H9 (cell line): ENCODE measurements at regions not wholly inside any gene's neighbourhood (a gene's known extent, or its start where the extent isn't known, plus 50 kb on each side); places are given as distances from the start of the nearest gene placed in this dataset.

ENCODE experiments used
- DNase-seq: peaks from one replicate; pipeline ENCODE4 v3.0.0-alpha.2; 2017
- H2AFZ ChIP-seq: one replicate; pipeline ENCODE4 v1.6.1; 2013; ENCODE audit warnings: mild to moderate bottlenecking, low read length, control low read depth, moderate library complexity
- H2AK5ac ChIP-seq: 2 replicates; pipeline ENCODE4 v1.6.1; 2013; ENCODE audit warnings: low read length, control low read depth, mixed read lengths; ENCODE audit not compliant: insufficient read length
- H2BK120ac ChIP-seq: one replicate; pipeline ENCODE4 v1.6.1; 2013; ENCODE audit warnings: low read depth, mild to moderate bottlenecking, low read length, control low read depth, inconsistent platforms; ENCODE audit not compliant: poor library complexity, severe bottlenecking
- H2BK12ac ChIP-seq: 2 replicates; pipeline ENCODE4 v1.6.1; 2013; ENCODE audit warnings: low read length, control low read depth, mixed read lengths, low read depth; ENCODE audit not compliant: insufficient read length
- H2BK15ac ChIP-seq: 2 replicates; pipeline ENCODE4 v1.6.1; 2013; ENCODE audit warnings: low read depth, low read length, control low read depth
- H2BK20ac ChIP-seq: one replicate; pipeline ENCODE4 v1.6.1; 2013; ENCODE audit warnings: low read depth, mild to moderate bottlenecking, low read length, control low read depth, inconsistent platforms; ENCODE audit not compliant: poor library complexity, severe bottlenecking
- H2BK5ac ChIP-seq: 2 replicates; pipeline ENCODE4 v1.6.1; 2013; ENCODE audit warnings: low read length, control low read depth, mixed read lengths; ENCODE audit not compliant: insufficient read length
- H3K14ac ChIP-seq: 2 replicates; pipeline ENCODE4 v1.6.1; 2013; ENCODE audit warnings: low read length, control low read depth; ENCODE audit not compliant: insufficient read depth
- H3K18ac ChIP-seq: 2 replicates; pipeline ENCODE4 v1.6.1; 2013; ENCODE audit warnings: low read depth, mild to moderate bottlenecking, mixed read lengths, low read length, control low read depth; ENCODE audit not compliant: insufficient read length
- H3K23ac ChIP-seq: 2 replicates; pipeline ENCODE4 v1.6.1; 2013; ENCODE audit warnings: low read length, control low read depth, mixed read lengths, low read depth; ENCODE audit not compliant: insufficient read length
- H3K23me2 ChIP-seq: 2 replicates; pipeline ENCODE4 v1.6.1; 2013; ENCODE audit warnings: low read depth, mild to moderate bottlenecking, mixed read lengths, low read length, control low read depth; ENCODE audit not compliant: insufficient read length, poor library complexity, severe bottlenecking
- H3K27ac ChIP-seq: 2 replicates; pipeline ENCODE4 v1.5.1; 2013; ENCODE audit warnings: low read length, control low read depth, mixed read lengths, low read depth; ENCODE audit not compliant: insufficient read length
- H3K27me3 ChIP-seq: 2 replicates; pipeline ENCODE4 v1.6.1; 2013; ENCODE audit warnings: low read length, control low read depth, inconsistent platforms; ENCODE audit not compliant: insufficient read depth
- H3K4ac ChIP-seq: 2 replicates; pipeline ENCODE4 v1.6.1; 2013; ENCODE audit warnings: low read depth, mild to moderate bottlenecking, control low read depth, inconsistent platforms, low read length, moderate library complexity
- H3K4me1 ChIP-seq: 2 replicates; pipeline ENCODE4 v1.6.1; 2013; ENCODE audit warnings: low read length, control low read depth, inconsistent platforms; ENCODE audit not compliant: insufficient read depth
- H3K4me2 ChIP-seq: 2 replicates; pipeline ENCODE4 v1.6.1; 2013; ENCODE audit warnings: low read length, control low read depth, mixed read lengths; ENCODE audit not compliant: insufficient read length, insufficient read depth
- H3K56ac ChIP-seq: 2 replicates; pipeline ENCODE4 v1.6.1; 2013; ENCODE audit warnings: low read depth, mild to moderate bottlenecking, mixed read lengths, low read length, control low read depth; ENCODE audit not compliant: insufficient read length
- H3K79me1 ChIP-seq: 2 replicates; pipeline ENCODE4 v1.6.1; 2013; ENCODE audit warnings: low read depth, mild to moderate bottlenecking, moderate library complexity, low read length, control low read depth, inconsistent platforms; ENCODE audit not compliant: insufficient read depth, poor library complexity, severe bottlenecking
- H3K79me2 ChIP-seq: 2 replicates; pipeline ENCODE4 v1.6.1; 2013; ENCODE audit warnings: low read length, control low read depth, inconsistent platforms; ENCODE audit not compliant: insufficient read depth
- H3K9ac ChIP-seq: 2 replicates; pipeline ENCODE4 v1.6.1; 2013; ENCODE audit warnings: low read length, control low read depth, mixed read lengths; ENCODE audit not compliant: insufficient read length; ENCODE audit errors: extremely low read depth
- H3K9me3 ChIP-seq: one replicate; pipeline ENCODE4 v1.6.1; 2013; ENCODE audit warnings: low read depth, low read length, inconsistent platforms; ENCODE audit not compliant: control insufficient read depth
- H3T11ph ChIP-seq: one replicate; pipeline ENCODE4 v1.6.1; 2013; ENCODE audit warnings: mild to moderate bottlenecking, low read length, control low read depth, inconsistent platforms
- H4K20me1 ChIP-seq: one replicate; pipeline ENCODE4 v1.6.1; 2013; ENCODE audit not compliant: control insufficient read depth, insufficient read length, insufficient read depth
- H4K5ac ChIP-seq: 2 replicates; pipeline ENCODE4 v1.6.1; 2013; ENCODE audit warnings: low read depth, mild to moderate bottlenecking, mixed read lengths, low read length, control low read depth; ENCODE audit not compliant: insufficient read length
- H4K8ac ChIP-seq: replicated peaks from 2 replicates; pipeline ENCODE4 v1.6.1; 2013; ENCODE audit warnings: low read length, control low read depth, mixed read lengths, low read depth; ENCODE audit not compliant: insufficient read length
- H4K91ac ChIP-seq: 2 replicates; pipeline ENCODE4 v1.6.1; 2013; ENCODE audit warnings: low read depth, mild to moderate bottlenecking, moderate library complexity, mixed read lengths, low read length, control low read depth; ENCODE audit not compliant: insufficient read length
- H3K27ac Mint-ChIP-seq, 3 experiments: 2 replicates in 2 of 3; 3 replicates in 1 of 3; pipeline ENCODE4 v1.8.0; 2020 to 2021; ENCODE audit warnings: mixed read lengths in 3 of 3, mild to moderate bottlenecking in 1 of 3, moderate library complexity in 1 of 3
- H3K27me3 Mint-ChIP-seq: 2 replicates; pipeline ENCODE4 v1.8.0; 2021; ENCODE audit warnings: low read depth, mild to moderate bottlenecking, moderate library complexity, mixed read lengths
- H3K36me3 Mint-ChIP-seq, 3 experiments: 2 replicates in 2 of 3; 3 replicates in 1 of 3; pipeline ENCODE4 v1.8.0; 2020 to 2021; ENCODE audit warnings: low read depth in 3 of 3, mixed read lengths in 3 of 3; ENCODE audit not compliant: insufficient read depth in 1 of 3
- H3K4me1 Mint-ChIP-seq, 2 experiments: 2 replicates each; pipeline ENCODE4 v1.8.0; 2020; ENCODE audit warnings: mixed read lengths in 2 of 2
- H3K4me3 Mint-ChIP-seq, 2 experiments: 2 replicates in 1 of 2; 3 replicates in 1 of 2; pipeline ENCODE4 v1.8.0; 2020 to 2021; ENCODE audit warnings: mild to moderate bottlenecking in 2 of 2, mixed read lengths in 2 of 2, moderate library complexity in 1 of 2
- H3K9me3 Mint-ChIP-seq, 2 experiments: 2 replicates in 1 of 2; 3 replicates in 1 of 2; pipeline ENCODE4 v1.8.0; 2020; ENCODE audit warnings: mild to moderate bottlenecking in 2 of 2, mixed read lengths in 2 of 2, moderate library complexity in 1 of 2
- WGBS: extraction: QIAGEN DNeasy Blood & Tissue Kit; methylation state at CpG from one replicate; pipeline ENCODE4 v1.1.7; 2013; ENCODE audit warnings: missing lambda C conversion rate, low lambda C conversion rate, mixed read lengths; ENCODE audit not compliant: insufficient read length; ENCODE audit errors: extremely low coverage; 5-methylcytosine and 5-hydroxymethylcytosine counted together
- TF ChIP-seq, protein P1 (sequence below): fragments of 200-600 bp; sonication (generic); conservative IDR thresholded peaks from 3 replicates; pipeline ENCODE4 v1.8.0; 2021; ENCODE audit warnings: antibody characterized with exemption, mild to moderate bottlenecking

DNA sequence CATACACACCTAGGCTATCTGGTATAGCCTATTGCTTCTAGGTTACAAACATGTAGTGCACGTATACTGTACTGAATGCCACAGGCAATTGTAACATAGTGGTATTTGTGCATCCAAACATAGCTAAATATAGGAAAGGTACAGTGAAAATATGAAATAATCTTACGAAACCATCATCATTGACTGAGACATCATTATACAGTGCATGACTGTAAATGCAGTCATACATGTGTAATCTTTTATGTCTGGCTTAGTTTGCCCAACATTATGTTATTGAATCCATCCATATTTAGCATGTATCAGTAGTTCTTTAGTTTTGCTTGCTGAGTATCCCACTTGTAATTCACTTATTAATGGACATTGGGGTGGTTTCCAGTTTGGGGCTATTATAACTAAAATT, 124.9 kb downstream of the CYLD start:
- Mint-ChIP-seq H3K27ac (no peak overlapping the region), H3K27me3 (no peaks in the 10 kb centered on the region), H3K9me3 (peaks cover 4 to 5% of the 10 kb centered on the region in 2 experiments; a peak in 3 of 5 replicates), H3K4me3 (no peak overlapping the region), H3K4me1 (peaks cover 0 to 4% of the 10 kb centered on the region in 2 experiments; a peak in 3 of 4 replicates), H3K36me3 (no peaks in the 10 kb centered on the region)
- H3K4me1 ChIP-seq, result no peaks in the 10 kb centered on the region
- H2BK5ac ChIP-seq, result no peak overlapping the region
- no CpG with 5 or more reads among the region's 2 CpGs for WGBS
- no peak overlapping the region for H3T11ph ChIP-seq
- H3K27ac ChIP-seq, result no peak overlapping the region
- no peak overlapping the region for H4K8ac ChIP-seq
- H2BK15ac ChIP-seq, result no peak overlapping the region
- H3K27me3 ChIP-seq, result no peaks in the 10 kb centered on the region
- H3K9me3 ChIP-seq, result no peaks in the 10 kb centered on the region
- TF ChIP-seq, protein P1, sequence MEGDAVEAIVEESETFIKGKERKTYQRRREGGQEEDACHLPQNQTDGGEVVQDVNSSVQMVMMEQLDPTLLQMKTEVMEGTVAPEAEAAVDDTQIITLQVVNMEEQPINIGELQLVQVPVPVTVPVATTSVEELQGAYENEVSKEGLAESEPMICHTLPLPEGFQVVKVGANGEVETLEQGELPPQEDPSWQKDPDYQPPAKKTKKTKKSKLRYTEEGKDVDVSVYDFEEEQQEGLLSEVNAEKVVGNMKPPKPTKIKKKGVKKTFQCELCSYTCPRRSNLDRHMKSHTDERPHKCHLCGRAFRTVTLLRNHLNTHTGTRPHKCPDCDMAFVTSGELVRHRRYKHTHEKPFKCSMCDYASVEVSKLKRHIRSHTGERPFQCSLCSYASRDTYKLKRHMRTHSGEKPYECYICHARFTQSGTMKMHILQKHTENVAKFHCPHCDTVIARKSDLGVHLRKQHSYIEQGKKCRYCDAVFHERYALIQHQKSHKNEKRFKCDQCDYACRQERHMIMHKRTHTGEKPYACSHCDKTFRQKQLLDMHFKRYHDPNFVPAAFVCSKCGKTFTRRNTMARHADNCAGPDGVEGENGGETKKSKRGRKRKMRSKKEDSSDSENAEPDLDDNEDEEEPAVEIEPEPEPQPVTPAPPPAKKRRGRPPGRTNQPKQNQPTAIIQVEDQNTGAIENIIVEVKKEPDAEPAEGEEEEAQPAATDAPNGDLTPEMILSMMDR, result no peak
- no peak overlapping the region for H3K4ac ChIP-seq
- no peak overlapping the region for H2BK20ac ChIP-seq
- no peak overlapping the region for H3K14ac ChIP-seq
- no peak overlapping the region for H2BK12ac ChIP-seq
- no peak overlapping the region for H3K56ac ChIP-seq
- no peak overlapping the region for H2BK120ac ChIP-seq
- H2AK5ac ChIP-seq, result no peak overlapping the region
- H3K4me2 ChIP-seq, result no peak overlapping the region
- H3K79me1 ChIP-seq, result no peaks in the 10 kb centered on the region
- no peak for DNase-seq
- H3K23me2 ChIP-seq, result no peaks in the 10 kb centered on the region
- H2AFZ ChIP-seq, result no peak overlapping the region
- no peaks in the 10 kb centered on the region for H3K79me2 ChIP-seq
- H3K23ac ChIP-seq, result no peak overlapping the region
- H3K18ac ChIP-seq, result no peak overlapping the region
- H4K5ac ChIP-seq, result no peak overlapping the region
- no peaks in the 10 kb centered on the region for H4K20me1 ChIP-seq
- H4K91ac ChIP-seq, result no peak overlapping the region
- no peak overlapping the region for H3K9ac ChIP-seq
